ENCODE measurements at regions not wholly inside any gene's neighbourhood (a gene's known extent, or its start where the extent isn't known, plus 50 kb on each side); places are given as distances from the start of the nearest gene placed in this dataset.
A peak's percentile ranks its signal among the peaks of the same experiment; 100 is the strongest.

GRCh38 chr12:108441549-108441948 is 73.5 kb upstream of the FICD start:
- H3K9me3 ChIP-seq (ENCODE audit: control insufficient read depth, low read depth, low read length): no peaks in the 10 kb centered on the region
- no peaks in the 10 kb centered on the region for H3K27me3 ChIP-seq (ENCODE audit: insufficient read depth, low read length)
- Mint-ChIP-seq H3K27me3 (ENCODE audit: low read depth) (no peaks in the 10 kb centered on the region), H3K9me3 (no peaks in the 10 kb centered on the region; a peak in 1 of 5 replicates), H3K36me3 (ENCODE audit: insufficient read depth in 1 of 3, low read depth in 3 of 3) (peaks cover 0 to 2% (median 1%) of the 10 kb centered on the region in 3 experiments; a peak in 2 of 7 replicates), H3K27ac (peak overlapping the region; percentile 45 to 97 (median 97)), H3K4me1 (peaks cover 39 to 41% of the 10 kb centered on the region in 2 experiments), H3K4me3 (peak overlapping the region in 1 of 2 experiments; percentile 31; a peak in 2 of 5 replicates)
- no peak for TF ChIP-seq CTCF (conservative IDR thresholded peaks at IDR 0.05)
- no peak overlapping the region for H2AFZ ChIP-seq (ENCODE audit: low read length)
- H4K91ac ChIP-seq (ENCODE audit: insufficient read length, low read depth, low read length): no peak overlapping the region
- H4K20me1 ChIP-seq (ENCODE audit: control insufficient read depth, insufficient read depth, insufficient read length): no peaks in the 10 kb centered on the region
- H3K18ac ChIP-seq (ENCODE audit: insufficient read length, low read depth, low read length): no peak overlapping the region
- H3K27ac ChIP-seq (ENCODE audit: insufficient read length, low read depth, low read length): peak overlapping the region; percentile 83
- no peak overlapping the region for H3K56ac ChIP-seq (ENCODE audit: insufficient read length, low read depth, low read length)
- no peak overlapping the region for H3T11ph ChIP-seq (ENCODE audit: low read length)
- no peak overlapping the region for H3K23ac ChIP-seq (ENCODE audit: insufficient read length, low read depth, low read length)
- H4K5ac ChIP-seq (ENCODE audit: insufficient read length, low read depth, low read length): no peak overlapping the region
- no peak overlapping the region for H3K14ac ChIP-seq (ENCODE audit: insufficient read depth, low read length)
- no peaks in the 10 kb centered on the region for H3K79me1 ChIP-seq (ENCODE audit: insufficient read depth, low read depth, low read length, poor library complexity, severe bottlenecking)
- DNase-seq: peak; percentile 62
- H2AK5ac ChIP-seq (ENCODE audit: insufficient read length, low read length): no peak overlapping the region
- no peak overlapping the region for H2BK20ac ChIP-seq (ENCODE audit: low read depth, low read length, poor library complexity, severe bottlenecking)
- H3K4ac ChIP-seq (ENCODE audit: low read depth, low read length): no peak overlapping the region
- no peak overlapping the region for H4K8ac ChIP-seq (replicated peaks; ENCODE audit: insufficient read length, low read depth, low read length)
- peak overlapping the region; percentile 27 for H3K4me2 ChIP-seq (ENCODE audit: insufficient read depth, insufficient read length, low read length)
- no peak overlapping the region for H2BK5ac ChIP-seq (ENCODE audit: insufficient read length, low read length)
- peaks cover 8% of the 10 kb centered on the region; the same call in 1 of the 2 replicates for H3K4me1 ChIP-seq (ENCODE audit: insufficient read depth, low read length)
- H3K23me2 ChIP-seq (ENCODE audit: insufficient read length, low read depth, low read length, poor library complexity, severe bottlenecking): no peaks in the 10 kb centered on the region
- H2BK12ac ChIP-seq (ENCODE audit: insufficient read length, low read depth, low read length): no peak overlapping the region
- H2BK15ac ChIP-seq (ENCODE audit: low read depth, low read length): no peak overlapping the region
- whole genome bisulfite sequencing (ENCODE audit: extremely low coverage, insufficient read length, low lambda C conversion rate): no CpG with 5 or more reads among the region's 4 CpGs
- H3K9ac ChIP-seq (ENCODE audit: extremely low read depth, insufficient read length, low read length): no peak overlapping the region
- no peak overlapping the region for H2BK120ac ChIP-seq (ENCODE audit: low read depth, low read length, poor library complexity, severe bottlenecking)
- H3K79me2 ChIP-seq (ENCODE audit: insufficient read depth, low read length): no peaks in the 10 kb centered on the region
